Esophagus squamous epithelium (tissue), 4 donors: ENCODE measurements at regions not wholly inside any gene's neighbourhood (a gene's known extent, or its start where the extent isn't known, plus 50 kb on each side); places are given as distances from the start of the nearest gene placed in this dataset.

Source experiments
- CTCF ChIP-seq, 6 experiments: fragments of 450-650 bp in 4 of 6; fragments of 200-600 bp in 2 of 6; sonication (generic) in 2 of 6; IDR thresholded peaks; one replicate each; pipeline ENCODE4 v1.5.1; 2016 to 2019; ENCODE audit warnings: antibody characterized with exemption in 6 of 6, mild to moderate bottlenecking in 4 of 6, moderate library complexity in 4 of 6
- POLR2A ChIP-seq, 4 donors: fragments of 450-650 bp; IDR thresholded peaks; one replicate each; pipeline ENCODE4 v1.6.1; 2017; ENCODE audit warnings: antibody characterized with exemption in 4 of 4, mild to moderate bottlenecking in 4 of 4, moderate library complexity in 3 of 4

- TF ChIP-seq CTCF (IDR thresholded peaks at IDR 0.05) (no peak), POLR2A (IDR thresholded peaks at IDR 0.05) (no peak)
Observed at GRCh38 chr11:134913391-134913790, 501.3 kb upstream of the B3GAT1 start.
